NCI-H524 (cell line): ENCODE measurements at regions not wholly inside any gene's neighbourhood (a gene's known extent, or its start where the extent isn't known, plus 50 kb on each side); places are given as distances from the start of the nearest gene placed in this dataset.

Experiments
- DNase-seq, 2 experiments: peaks; one replicate each; lab custom pipeline; 2025; lab: John Stamatoyannopoulos, UW

DNA sequence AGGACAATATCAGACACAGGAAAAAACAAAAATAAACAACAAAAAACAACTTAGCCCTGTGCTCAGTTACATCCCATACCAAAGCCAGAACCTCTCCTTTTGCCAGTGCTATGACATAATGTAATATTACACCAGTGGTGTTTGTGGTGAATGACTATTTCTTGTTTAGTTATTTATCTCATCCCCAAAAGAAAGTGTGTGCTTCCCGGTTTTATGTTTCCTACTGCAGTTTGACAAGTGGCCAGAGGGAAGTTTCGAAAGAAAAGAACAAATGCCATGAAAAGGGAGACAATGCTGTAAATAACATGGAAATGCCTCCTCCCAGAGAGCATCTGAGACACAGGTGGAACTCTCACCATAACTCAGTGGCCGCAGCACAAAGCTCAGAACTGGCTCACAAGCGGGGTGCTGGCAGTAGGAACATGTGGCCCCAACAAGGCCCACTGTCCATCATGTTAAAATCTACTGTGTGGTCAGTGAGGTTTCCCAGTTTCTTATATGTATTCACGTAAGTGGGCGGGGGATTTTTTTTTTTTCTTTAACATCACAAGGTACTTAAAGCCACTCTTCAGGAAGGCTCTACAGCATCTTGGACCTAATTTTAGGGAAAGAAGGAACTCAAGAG lies 158.2 kb downstream of the BARHL2 start:
- no peak for DNase-seq

DNA sequence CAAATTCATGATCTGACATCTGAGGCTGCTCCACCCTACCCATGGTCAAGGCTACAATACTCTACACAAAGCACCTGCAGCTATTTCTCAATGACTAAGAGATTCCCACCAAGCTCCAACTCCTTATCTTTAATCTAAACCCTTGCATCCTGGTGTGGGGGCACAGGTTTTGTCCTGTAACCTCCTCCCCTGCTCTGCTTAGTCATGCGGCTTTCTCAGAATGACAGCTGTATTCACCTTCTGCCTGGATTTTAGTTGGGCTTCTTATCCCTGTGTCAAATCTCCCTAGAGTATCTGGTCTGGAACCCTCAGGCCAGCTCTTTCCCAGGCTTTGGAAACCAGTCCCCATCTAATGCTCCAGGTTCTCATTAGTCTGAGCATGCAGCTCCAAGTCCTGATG lies 159.0 kb downstream of the BARHL2 start:
- peak in 1 of 2 experiments; percentile 18 for DNase-seq

DNA sequence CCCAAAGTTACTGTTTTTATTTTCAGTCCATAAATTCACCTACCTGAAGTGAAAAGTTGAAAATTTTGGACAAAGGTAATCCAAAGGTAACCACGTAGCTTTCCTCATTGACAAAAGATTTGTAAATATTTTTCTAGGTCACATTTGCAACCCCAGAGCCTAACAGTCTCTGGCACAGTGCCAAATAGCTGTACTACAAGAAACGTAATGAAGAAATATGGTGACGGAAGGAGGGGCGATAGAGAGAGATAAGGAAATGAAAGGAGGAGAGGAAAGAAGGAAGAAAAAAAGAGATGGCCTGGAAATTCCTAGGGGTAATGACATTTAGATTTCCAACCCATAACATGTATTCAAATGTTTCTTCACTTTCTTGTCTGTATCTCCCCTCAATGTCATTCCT lies 159.4 kb downstream of the BARHL2 start:
- DNase-seq, result no peak

DNA sequence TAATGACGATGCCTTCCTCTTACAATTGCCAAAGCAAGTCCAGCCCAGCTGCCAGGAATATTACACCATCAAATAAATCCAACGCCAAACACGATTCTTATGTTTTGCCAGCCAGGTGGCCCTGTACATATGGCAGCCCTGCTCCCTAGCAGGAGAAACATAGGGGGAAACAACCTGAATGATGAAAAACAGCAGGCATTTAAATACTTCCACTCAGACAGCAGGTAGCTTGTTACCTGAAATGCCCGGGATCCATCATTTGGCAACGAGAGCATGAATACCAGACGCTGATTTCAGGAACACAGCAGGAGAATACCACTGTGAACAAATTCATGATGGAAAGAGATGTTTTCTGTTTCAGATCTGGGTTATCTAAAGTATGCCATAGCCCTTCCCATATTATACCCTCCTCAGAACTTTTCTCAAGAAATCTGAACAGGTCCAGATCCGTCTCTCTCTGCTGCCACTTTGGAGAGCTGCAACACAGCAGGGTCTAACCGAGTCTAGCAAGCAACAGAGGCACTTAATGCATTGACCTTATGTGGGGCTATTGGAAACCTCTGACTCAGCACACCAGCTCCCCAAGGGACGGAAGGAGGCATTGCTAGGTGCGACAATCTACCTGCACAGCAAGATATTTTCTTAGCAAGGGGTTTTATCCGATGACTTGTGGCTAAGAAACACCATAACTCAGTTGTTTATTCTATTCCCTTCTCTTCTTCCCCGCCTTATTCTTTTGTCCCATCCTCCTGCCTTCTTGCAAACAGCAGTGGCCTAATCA lies 166.3 kb downstream of the BARHL2 start:
- DNase-seq, result peak in 1 of 2 experiments; percentile 2

DNA sequence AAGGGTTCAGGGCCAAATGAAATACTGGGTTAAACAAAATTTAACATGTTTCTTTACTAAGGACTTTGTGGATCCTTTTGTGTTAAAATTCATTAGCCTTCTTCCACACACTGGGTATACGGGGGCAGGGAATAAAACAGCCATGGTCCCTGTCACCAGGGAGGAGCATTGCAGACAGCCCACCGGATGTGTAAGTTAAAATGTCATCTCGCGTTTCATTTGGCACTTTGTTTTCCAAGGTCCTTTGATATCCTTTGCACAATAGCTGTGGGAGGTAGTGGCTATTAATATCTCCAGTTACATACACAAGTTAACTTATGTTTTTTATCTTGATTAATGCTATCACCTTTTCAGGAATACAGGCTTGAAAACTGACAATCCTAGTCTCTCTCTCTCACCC lies 172.7 kb downstream of the BARHL2 start:
- no peak for DNase-seq

DNA sequence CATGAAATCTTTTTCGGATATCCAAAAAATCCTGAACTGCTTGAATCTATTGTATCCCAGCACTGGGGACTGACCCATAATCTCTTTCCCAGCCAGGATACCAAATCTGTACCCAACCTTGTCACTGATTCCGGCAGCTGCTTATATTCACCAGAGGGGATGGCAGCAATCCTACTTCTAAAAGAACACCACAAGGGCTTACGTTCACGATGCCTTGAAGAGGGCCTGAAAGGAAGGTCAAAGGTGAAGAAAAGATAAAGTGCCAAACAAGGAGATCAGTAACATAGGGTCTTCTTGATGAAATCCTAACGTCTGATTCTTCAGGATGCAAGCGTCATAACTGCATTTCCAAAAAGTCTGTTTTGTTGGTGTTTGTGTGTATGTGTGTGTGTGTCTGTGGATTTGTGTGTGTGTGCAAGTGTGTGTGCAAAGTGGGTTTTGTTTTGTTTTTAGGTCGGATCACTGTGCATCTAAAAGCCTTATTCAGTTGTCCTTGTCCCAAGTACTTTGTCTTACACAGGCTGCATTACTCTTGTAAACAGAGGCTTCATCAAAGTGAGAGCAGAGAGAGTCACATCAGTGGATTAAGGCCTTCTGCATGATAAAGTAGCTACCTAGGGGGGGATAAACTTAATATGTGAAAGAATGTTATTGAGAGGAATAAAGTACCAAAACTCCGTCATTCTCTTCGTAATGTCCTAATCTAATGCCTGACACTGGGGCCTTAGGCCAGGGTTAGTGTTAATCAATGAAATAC lies 179.3 kb downstream of the BARHL2 start:
- DNase-seq, result no peak

DNA sequence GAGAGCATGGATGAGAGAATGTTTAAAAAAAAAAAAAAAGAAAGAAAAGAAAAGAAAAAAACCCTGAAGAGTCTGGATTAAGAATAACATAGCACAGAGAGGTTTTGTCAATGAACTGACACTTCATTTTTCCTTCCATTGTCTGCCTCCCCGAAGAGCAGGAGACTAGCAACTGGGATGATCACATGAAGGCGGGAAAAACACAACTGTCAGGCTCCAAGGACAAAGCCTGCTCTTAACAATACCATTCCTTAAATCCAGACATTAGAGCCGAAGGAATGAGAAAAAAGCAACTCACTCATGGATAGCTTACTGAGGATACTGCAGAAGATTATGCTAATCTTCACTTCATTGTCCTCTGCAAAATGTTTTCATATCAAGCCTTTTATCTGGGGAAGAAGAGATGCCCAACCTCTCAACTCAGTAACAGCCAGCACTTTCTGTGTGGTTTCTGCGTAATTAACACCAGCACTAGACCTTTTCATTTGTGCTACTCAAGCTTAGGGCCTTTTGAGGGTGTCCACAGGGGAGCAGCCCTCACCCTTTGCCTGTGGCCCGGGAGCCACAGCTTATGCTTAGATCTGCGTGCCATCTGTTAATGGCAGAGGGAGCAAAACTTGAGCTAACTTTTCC lies 182.3 kb downstream of the BARHL2 start:
- peak; percentile 12 to 57 for DNase-seq

DNA sequence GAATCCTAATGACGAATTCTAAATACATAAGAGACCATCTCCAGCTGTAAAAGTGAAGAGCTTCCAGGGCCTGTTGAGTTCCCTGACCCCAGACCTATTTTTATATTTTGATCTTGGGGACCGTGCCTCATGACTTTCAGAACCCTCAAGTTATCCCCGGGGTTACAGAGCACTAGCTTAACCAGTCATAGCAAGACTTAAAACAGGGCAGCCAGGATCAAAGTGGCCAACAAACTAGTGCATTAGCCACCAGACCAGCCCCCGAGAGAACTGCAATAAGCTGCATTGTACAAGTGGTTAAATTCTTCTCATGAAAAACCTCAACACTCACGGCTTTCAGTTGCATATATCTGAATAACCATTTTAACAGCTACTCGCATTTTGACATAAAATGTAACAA lies 183.0 kb downstream of the BARHL2 start:
- DNase-seq, result no peak

DNA sequence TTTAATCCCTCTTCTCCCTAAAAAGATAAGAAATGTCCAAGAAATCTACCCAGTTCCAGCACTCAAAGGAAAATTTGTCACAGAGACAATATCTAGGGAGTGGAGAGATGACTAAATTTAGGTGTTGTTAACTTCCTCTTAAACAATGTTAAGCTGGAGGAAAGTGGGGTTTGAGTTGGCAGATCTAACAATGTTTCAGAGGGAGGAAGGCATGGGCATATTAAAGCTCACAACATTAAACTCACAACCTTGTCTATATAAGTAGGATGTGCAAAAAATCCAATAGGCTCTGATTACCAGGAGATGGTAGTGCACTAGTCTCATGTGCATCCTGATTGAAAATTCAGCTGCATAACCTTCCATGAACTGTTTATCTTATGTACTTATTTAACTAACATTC lies 190.1 kb downstream of the BARHL2 start:
- DNase-seq, result no peak

DNA sequence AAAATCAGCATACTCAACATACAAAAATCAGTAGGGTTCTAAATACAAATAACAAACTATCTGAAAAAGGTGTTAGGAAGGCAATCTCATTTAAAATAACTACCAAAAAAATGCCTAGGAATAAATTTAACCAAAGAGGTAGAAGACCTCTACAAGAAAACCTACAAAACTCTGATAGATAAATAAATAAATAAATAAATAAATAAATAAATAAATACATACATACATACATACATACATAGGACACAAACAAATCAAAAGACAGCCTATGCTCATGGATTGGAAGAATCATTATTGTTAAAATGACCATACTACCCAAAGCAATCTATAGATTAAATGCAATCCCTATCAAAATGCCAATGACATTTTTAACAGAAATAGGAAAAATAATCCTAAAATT lies 194.7 kb downstream of the BARHL2 start:
- DNase-seq, result no peak

DNA sequence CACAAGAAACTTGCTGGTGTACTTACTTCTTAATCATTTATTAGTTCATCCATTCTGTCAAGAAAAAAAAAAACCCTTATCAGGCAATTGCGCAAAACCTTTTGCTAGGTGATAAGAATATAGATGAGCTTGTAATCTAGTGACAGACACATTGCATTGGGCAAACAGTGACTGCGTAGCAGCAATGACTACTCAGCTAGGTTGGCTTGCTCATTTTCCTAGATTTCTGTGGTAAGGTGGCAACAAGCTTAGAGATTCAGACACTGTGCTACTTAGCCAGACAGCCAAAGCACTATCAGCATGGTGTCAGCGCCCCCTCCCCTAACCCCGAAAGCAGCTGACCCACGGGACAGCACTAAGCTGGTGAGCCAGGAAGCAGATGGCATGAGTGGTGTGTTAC lies 203.1 kb downstream of the BARHL2 start:
- DNase-seq, result peak; percentile 36 to 82

DNA sequence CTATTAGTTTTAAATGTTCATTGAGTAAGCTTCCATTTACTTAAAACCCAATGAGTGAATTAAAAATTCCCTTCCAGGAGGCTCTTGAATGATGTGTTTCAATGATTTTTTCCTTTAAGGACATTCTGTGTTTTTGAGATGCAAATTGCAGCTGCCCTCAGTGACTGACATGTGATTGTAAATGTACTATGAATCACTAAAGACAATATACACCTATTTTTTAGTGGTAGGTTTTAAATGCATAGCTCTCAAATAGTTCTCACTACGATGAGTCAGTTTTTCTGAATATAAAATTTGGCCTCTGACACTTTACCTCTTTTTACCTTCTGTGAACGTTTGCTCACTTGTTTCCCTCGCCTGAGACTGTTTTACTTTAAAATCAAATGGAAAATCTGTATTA lies 204.7 kb downstream of the BARHL2 start:
- DNase-seq, result no peak

DNA sequence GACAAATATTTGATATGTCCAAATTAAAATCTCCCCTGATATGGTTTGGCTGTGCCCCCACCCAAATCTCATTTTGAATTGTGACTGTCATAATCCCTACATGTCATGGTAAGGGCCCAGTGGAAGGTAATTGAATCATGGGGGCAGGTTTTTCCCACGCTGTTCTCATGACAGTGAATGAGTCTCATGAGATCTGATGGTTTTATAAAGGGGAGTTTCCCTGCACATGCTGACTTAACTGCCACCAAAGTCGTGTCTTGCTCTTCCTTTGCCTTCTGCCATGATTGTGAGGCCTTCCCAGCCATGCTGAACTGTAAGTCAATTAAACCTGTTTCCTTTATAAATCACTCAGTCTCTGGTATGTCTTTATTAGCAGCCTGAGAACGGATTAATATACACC lies 207.0 kb downstream of the BARHL2 start:
- no peak for DNase-seq

DNA sequence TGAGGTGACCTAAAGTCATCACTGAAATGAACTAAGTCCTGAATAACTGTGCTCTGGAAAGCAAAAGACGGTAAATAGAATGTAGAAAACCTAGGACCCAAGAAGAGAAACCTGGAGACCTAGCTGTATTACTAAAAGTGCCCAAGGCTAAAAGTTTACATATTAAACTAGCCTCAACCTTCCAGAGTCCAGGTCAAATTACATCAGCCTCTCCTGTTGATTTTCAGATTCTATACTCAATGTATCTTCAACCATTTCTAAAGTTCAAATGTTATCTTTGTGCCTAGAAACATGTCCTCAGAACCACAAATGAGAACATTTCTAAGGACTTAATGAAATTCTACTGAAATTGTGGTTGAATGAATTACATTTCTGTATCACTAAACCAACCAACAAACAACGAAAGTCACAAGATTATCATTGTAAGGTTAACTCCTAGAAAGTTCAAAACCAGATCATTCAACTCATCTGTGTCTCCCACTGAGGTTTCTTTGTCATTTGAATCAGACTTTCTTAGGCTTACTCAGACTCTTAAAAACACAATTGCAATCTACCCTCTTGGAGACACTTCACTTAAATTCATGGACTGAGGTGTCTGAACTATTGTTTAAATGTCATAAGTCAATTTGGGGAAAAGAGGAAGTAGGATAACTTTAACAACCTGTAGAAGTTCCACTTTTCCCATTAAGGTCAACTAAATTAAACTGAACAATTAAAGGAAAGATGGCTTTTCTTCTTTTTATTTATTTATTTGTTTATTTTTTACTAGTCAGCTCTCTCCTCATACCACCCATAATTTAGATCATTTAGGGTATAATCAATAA lies 207.7 kb downstream of the BARHL2 start:
- no peak for DNase-seq

DNA sequence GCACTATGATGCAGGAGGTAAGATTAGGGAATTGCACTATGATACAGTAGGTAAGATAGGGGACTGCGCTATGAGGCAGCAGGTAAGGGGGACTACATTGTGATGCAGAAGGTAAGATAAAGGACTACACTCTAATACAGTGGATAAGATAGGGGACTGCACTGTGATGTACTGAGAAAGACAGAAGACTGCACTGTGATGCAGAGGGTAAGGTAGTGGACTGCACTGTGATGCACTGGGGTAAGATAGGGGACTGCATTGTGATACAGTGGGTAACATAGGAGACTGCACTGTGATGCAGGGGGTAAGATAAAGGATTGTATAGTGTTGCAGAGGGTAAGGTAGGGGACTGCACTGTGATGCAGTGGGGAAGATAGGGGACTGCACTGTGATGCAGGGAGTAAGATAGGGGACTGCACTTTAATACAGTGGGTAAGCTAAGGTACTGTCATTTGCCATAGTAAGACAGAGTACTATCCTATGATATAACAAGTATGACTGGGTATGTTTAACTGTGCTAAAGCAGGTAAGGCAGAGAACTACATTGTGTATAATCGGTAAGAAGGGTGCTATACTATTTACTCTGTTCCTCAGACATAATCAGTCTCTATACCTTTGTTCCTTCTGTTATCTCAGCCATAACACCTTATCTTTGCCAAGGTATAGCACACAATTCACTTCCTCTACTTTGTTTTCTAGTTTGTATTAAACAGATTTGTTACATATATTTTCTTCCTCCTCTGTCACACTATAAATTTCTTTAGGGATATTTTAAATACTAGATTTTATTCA lies 208.5 kb downstream of the BARHL2 start:
- no peak for DNase-seq

DNA sequence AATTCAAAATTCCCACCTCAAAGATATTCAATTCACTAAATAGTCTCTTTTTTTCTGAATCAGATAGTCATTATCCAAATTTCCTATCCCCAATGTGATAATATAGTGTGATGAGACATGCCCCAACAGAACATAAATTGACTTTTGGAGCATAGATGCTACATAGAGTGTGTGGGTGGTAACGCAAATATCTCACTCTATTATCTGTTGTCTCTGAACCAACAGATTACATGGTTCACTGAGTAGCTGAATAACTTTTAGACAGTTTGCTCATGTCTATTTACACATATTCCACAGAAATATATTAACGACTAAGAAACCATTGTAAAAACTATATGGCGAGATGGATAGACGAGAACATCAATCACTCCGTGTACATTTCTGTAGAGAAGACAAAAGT lies 209.9 kb downstream of the BARHL2 start:
- DNase-seq, result no peak

DNA sequence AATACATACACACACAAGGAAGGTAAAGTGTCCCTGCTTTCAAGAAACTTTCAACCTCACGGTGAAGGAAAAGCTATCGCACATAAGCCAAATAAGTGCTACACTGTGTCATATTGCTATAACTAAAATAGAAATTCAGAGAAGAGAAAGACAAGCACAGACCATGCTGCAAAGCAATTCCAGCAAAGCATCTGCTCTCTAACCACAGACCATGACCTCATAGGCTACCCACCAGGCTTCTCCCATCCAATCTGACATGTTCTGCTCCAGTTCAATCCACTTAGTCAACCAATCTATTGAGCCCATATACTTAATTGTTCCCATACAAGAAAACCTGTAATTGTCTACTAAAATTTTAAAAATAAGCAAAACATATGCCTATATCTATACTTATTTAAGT lies 211.3 kb downstream of the BARHL2 start:
- DNase-seq, result no peak

DNA sequence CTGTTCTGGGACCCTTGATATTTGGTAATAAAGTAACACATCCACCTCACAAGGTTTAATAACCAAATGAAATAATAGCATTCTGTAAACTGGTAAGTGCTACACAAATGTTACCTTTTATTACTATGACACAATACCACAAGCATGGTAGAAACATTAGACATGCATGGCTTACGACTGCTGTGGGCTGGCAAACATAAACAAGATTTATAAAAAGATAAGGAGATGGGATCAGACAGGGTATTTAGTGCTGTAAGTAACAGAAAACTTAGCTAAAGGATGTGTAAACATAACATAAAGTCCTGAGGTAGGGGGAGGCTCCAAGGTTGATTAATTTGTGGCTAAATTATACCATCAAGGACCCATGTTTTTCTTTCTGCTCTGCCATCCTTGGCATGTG lies 212.6 kb downstream of the BARHL2 start:
- DNase-seq, result no peak

DNA sequence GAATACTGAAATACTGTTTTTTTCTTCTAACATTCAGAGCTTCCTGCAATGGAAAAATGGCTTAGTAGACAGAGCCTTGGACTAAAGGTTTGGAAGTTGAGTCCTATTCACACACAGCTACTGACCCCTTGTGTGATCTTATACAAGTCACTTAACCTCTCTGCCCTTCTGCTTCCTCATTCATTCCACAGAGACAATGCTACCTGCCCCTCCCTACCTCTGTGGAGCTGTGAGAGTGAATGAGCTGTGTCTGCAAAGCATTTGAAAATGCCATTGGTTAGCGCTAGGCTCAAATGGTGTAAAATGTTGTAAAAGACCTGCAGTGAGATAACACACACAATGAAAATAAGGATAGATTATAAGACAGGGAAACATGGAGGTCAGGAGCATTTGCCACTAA lies 214.4 kb downstream of the BARHL2 start:
- DNase-seq, result no peak

DNA sequence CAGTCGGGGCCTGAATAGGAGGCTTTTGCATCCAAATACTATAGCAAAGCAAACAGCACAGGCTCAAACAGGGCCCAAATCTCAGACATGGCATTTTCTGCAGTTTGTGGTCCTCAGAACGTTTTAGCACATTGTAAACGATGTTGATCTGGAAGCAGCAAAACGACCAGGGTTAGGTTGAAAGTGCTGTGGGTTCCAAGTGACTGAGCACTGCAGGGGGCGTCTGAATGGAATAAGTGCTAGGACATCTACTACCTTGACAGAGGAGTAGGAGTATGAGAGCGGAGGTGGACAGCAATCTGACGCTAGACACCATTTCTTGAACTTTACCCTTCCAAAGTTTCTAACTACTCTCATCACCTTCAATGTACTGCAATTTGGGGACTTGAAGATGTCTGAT lies 214.9 kb downstream of the BARHL2 start:
- no peak for DNase-seq

DNA sequence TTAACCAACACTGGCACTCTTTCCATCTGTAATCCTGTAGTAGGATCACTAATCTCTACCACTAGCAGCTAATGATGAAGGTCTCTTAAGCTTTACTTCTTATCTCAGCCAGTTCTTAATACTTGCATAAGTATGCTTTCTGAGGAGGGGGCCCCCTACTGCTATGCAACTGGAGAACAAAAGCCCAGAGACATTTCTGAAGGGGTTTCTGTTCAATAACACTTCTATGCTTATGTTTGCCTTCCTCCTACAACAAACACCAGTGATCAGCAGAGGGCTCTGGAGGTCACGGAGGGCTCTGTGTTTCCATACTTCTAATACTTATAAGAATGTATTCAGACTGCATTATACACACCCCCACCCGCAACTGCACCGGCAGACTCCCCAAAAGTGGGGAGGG lies 215.8 kb downstream of the BARHL2 start:
- DNase-seq, result peak; percentile 50 to 85
